ENCODE measurements at regions not wholly inside any gene's neighbourhood (a gene's known extent, or its start where the extent isn't known, plus 50 kb on each side); places are given as distances from the start of the nearest gene placed in this dataset.

- no peaks in the 10 kb centered on the region for H3K4me1 ChIP-seq (ENCODE audit: control insufficient read depth, insufficient read depth, low read length)
- H2BK120ac ChIP-seq (ENCODE audit: low read depth, low read length), result no peak overlapping the region
- no peak overlapping the region for H2AK5ac ChIP-seq (ENCODE audit: low read depth, low read length)
- POLR2A ChIA-PET (ENCODE audit: unreplicated experiment), result no interaction called here
- no TSS peak for BruUV-seq (replicated peaks)
- no peaks in the 10 kb centered on the region for H3K36me3 ChIP-seq (ENCODE audit: control insufficient read depth, insufficient read depth, low read length)
- H3K4me2 ChIP-seq (ENCODE audit: low read depth, low read length), result no peak overlapping the region
- H4K5ac ChIP-seq (ENCODE audit: low read depth, low read length), result no peak overlapping the region
- ATAC-seq (ENCODE audit: low read depth), result no peak
- DNase-seq, result no peak
- H2AK9ac ChIP-seq (replicated peaks; ENCODE audit: low read depth, low read length, poor library complexity), result no peak overlapping the region
- no peak overlapping the region for H2BK15ac ChIP-seq (ENCODE audit: low read depth, low read length)
- H3K79me1 ChIP-seq (ENCODE audit: low read depth in 1 of 2, low read length in 2 of 2), result no peaks in the 10 kb centered on the region
- H3K27me3 ChIP-seq (ENCODE audit: control insufficient read depth, insufficient read depth, low read length), result no peaks in the 10 kb centered on the region
- dilution Hi-C loops (cut with HindIII; ENCODE audit: low sequenced_read_pairs, unreplicated experiment), result no loop called here
- H3K9me1 ChIP-seq (ENCODE audit: insufficient read depth, low read length), result no peaks in the 10 kb centered on the region
- no peak overlapping the region for H3K56ac ChIP-seq (ENCODE audit: extremely low read depth, insufficient read depth, low read length)
- H2BK5ac ChIP-seq (ENCODE audit: low read depth, low read length, poor library complexity, severe bottlenecking), result no peak overlapping the region
- WGBS, 2 experiments (ENCODE audit: extremely low coverage in 2 of 2, insufficient read length in 1 of 2), result no CpG with 5 or more reads among the region's 2 CpGs
- in situ Hi-C loops (cut with MboI; ENCODE audit: low sequenced_read_pairs), result no loop called here
- H3K14ac ChIP-seq (replicated peaks; ENCODE audit: low read depth, low read length), result no peak overlapping the region
- no peak for TF ChIP-seq BHLHE40 (IDR thresholded peaks at IDR 0.05; ENCODE audit: low read depth, low read length)
- no peak for TF ChIP-seq MAZ (IDR thresholded peaks at IDR 0.05; ENCODE audit: borderline replicate concordance, low read depth, low read length)
- TF ChIP-seq CTCF (conservative IDR thresholded peaks at IDR 0.05; ENCODE audit: low read depth, low read length), result no peak
- TF ChIP-seq RFX5 (IDR thresholded peaks at IDR 0.05; ENCODE audit: low read depth, low read length), result no peak
- no peak for TF ChIP-seq RCOR1 (IDR thresholded peaks at IDR 0.05; ENCODE audit: insufficient replicate concordance, low read length)
- no peak for TF ChIP-seq NFE2L2 (IDR thresholded peaks at IDR 0.05; ENCODE audit: low read depth, low read length)
- TF ChIP-seq SMC3 (IDR thresholded peaks at IDR 0.05; ENCODE audit: low read depth, low read length), result no peak
- TF ChIP-seq MAFK (IDR thresholded peaks at IDR 0.05; ENCODE audit: low read depth, low read length), result no peak
- no peak for TF ChIP-seq POLR2A (IDR thresholded peaks at IDR 0.05; ENCODE audit: low read depth, low read length)
- no peak for TF ChIP-seq MXI1 (IDR thresholded peaks at IDR 0.05; ENCODE audit: borderline replicate concordance, low read depth, low read length)
- TF ChIP-seq RAD21 (IDR thresholded peaks at IDR 0.05; ENCODE audit: low read length), result no peak
- H2AFZ ChIP-seq (replicated peaks; ENCODE audit: low read length, poor library complexity), result no peak overlapping the region
- no peak overlapping the region for H3K4ac ChIP-seq (ENCODE audit: low read depth, low read length)
- H4K20me1 ChIP-seq (ENCODE audit: insufficient read depth, low read length), result no peaks in the 10 kb centered on the region
- no peak overlapping the region for H3K4me3 ChIP-seq (ENCODE audit: insufficient read depth, low read depth, low read length)
- no peak overlapping the region for H3K9ac ChIP-seq (ENCODE audit: low read depth, low read length)
- no peak overlapping the region for H3K18ac ChIP-seq (ENCODE audit: low read depth, low read length)
- no peak overlapping the region for H4K8ac ChIP-seq (ENCODE audit: low read depth in 2 of 2, low read length in 2 of 2)
- no peak overlapping the region for H3K23ac ChIP-seq (ENCODE audit: low read depth, low read length)
- peaks cover 21% of the 10 kb centered on the region for H3K9me3 ChIP-seq (ENCODE audit: control insufficient read depth, insufficient read depth, low read length)
- no peak overlapping the region for H3K27ac ChIP-seq (ENCODE audit: insufficient read depth, low read length)
- CTCF ChIA-PET, result no interaction called here
- H2BK20ac ChIP-seq (ENCODE audit: low read depth, low read length), result no peak overlapping the region
- intact Hi-C loops (cut with micrococcal nuclease), result loop anchor here (2.0 kb wide), 1 partner anchor 34 kb away; no protein-coding TSS in a partner anchor
- no peak overlapping the region for H4K91ac ChIP-seq (ENCODE audit: insufficient read depth, low read depth, low read length)
Observed at GRCh38 chr15:97604677-97605076, 355.8 kb upstream of the ARRDC4 start.

All from IMR-90 (cell line).